ENCODE measurements at regions not wholly inside any gene's neighbourhood (a gene's known extent, or its start where the extent isn't known, plus 50 kb on each side); places are given as distances from the start of the nearest gene placed in this dataset.

- H3K36me3 ChIP-seq (ENCODE audit: control insufficient read depth in 4 of 4, insufficient read depth in 3 of 4, low read depth in 1 of 4, low read length in 3 of 4), result no peaks in the 10 kb centered on the region
- no peaks in the 10 kb centered on the region for H3K4me1 ChIP-seq (ENCODE audit: control insufficient read depth in 4 of 4, insufficient read depth in 4 of 4, low read length in 3 of 4)
- DNase-seq (ENCODE audit: low spot score), result no peak
- no peak overlapping the region for H3K9ac ChIP-seq (ENCODE audit: low read depth in 1 of 2, low read length in 2 of 2)
- no peak overlapping the region for H3K4me3 ChIP-seq (ENCODE audit: low read depth in 1 of 3, low read length in 3 of 3)
- no peak overlapping the region for H3K27ac ChIP-seq (ENCODE audit: low read depth in 1 of 2, low read length in 2 of 2)
- TF ChIP-seq RAD21 (IDR thresholded peaks at IDR 0.05), result no peak
- TF ChIP-seq YY1 (IDR thresholded peaks at IDR 0.05), result no peak
- no peak for TF ChIP-seq HNF4G (IDR thresholded peaks at IDR 0.05)
- no peak for TF ChIP-seq REST (IDR thresholded peaks at IDR 0.05)
- TF ChIP-seq MAX (IDR thresholded peaks at IDR 0.05), result no peak
- TF ChIP-seq SP1 (IDR thresholded peaks at IDR 0.05), result no peak
- TF ChIP-seq GABPA (IDR thresholded peaks at IDR 0.05 in 1 of 2, conservative IDR thresholded peaks at IDR 0.05 in 1 of 2), result no peak
- no peak for TF ChIP-seq ZBTB33 (IDR thresholded peaks at IDR 0.05)
- no peak for TF ChIP-seq TAF1 (conservative IDR thresholded peaks at IDR 0.05)
- no peak for TF ChIP-seq JUND (IDR thresholded peaks at IDR 0.05)
- H3K27me3 ChIP-seq (ENCODE audit: control insufficient read depth in 4 of 4, insufficient read depth in 4 of 4, low read length in 3 of 4), result peaks cover 0 to 2% (median 0%) of the 10 kb centered on the region in 4 donors
- peaks cover 0 to 12% (median 2%) of the 10 kb centered on the region in 4 donors for H3K9me3 ChIP-seq (ENCODE audit: control insufficient read depth in 4 of 4, low read length in 3 of 4)
These were observed 211.5 kb downstream of the NMUR2 start for GRCh38 chr5:152193391-152194107.

- no peaks in the 10 kb centered on the region for H3K27me3 ChIP-seq (ENCODE audit: control insufficient read depth in 4 of 4, insufficient read depth in 4 of 4, low read length in 3 of 4)
- DNase-seq (ENCODE audit: low spot score), result no peak
- no peak overlapping the region for H3K27ac ChIP-seq (ENCODE audit: low read depth in 1 of 2, low read length in 2 of 2)
- H3K4me3 ChIP-seq (ENCODE audit: low read depth in 1 of 3, low read length in 3 of 3), result no peak overlapping the region
- no peak overlapping the region for H3K9ac ChIP-seq (ENCODE audit: low read depth in 1 of 2, low read length in 2 of 2)
- peaks cover 0 to 15% (median 2%) of the 10 kb centered on the region in 4 donors for H3K9me3 ChIP-seq (ENCODE audit: control insufficient read depth in 4 of 4, low read length in 3 of 4)
- peaks cover 0 to 4% (median 0%) of the 10 kb centered on the region in 4 donors for H3K4me1 ChIP-seq (ENCODE audit: control insufficient read depth in 4 of 4, insufficient read depth in 4 of 4, low read length in 3 of 4)
- peak; percentile 16 for TF ChIP-seq YY1 (IDR thresholded peaks at IDR 0.05)
- peak in 1 of 2 donors; percentile 54 for TF ChIP-seq RXRA (IDR thresholded peaks at IDR 0.05)
- no peak for TF ChIP-seq RAD21 (IDR thresholded peaks at IDR 0.05)
- H3K36me3 ChIP-seq (ENCODE audit: control insufficient read depth in 4 of 4, insufficient read depth in 3 of 4, low read depth in 1 of 4, low read length in 3 of 4), result no peaks in the 10 kb centered on the region
These were observed 216.8 kb downstream of the NMUR2 start for GRCh38 chr5:152188251-152188650.

GRCh38 chr5:152187668-152188067 is 217.4 kb downstream of the NMUR2 start:
- H3K27me3 ChIP-seq (ENCODE audit: control insufficient read depth in 4 of 4, insufficient read depth in 4 of 4, low read length in 3 of 4), result no peaks in the 10 kb centered on the region
- no peaks in the 10 kb centered on the region for H3K36me3 ChIP-seq (ENCODE audit: control insufficient read depth in 4 of 4, insufficient read depth in 3 of 4, low read depth in 1 of 4, low read length in 3 of 4)
- peaks cover 0 to 11% (median under 1%) of the 10 kb centered on the region in 4 donors for H3K9me3 ChIP-seq (ENCODE audit: control insufficient read depth in 4 of 4, low read length in 3 of 4)
- H3K4me3 ChIP-seq (ENCODE audit: low read depth in 1 of 3, low read length in 3 of 3), result no peak overlapping the region
- no peak overlapping the region for H3K27ac ChIP-seq (ENCODE audit: low read depth in 1 of 2, low read length in 2 of 2)
- no peak for DNase-seq (ENCODE audit: low spot score)
- H3K9ac ChIP-seq (ENCODE audit: low read depth in 1 of 2, low read length in 2 of 2), result no peak overlapping the region
- peaks cover 0 to 4% (median 0%) of the 10 kb centered on the region in 4 donors for H3K4me1 ChIP-seq (ENCODE audit: control insufficient read depth in 4 of 4, insufficient read depth in 4 of 4, low read length in 3 of 4)
- TF ChIP-seq YY1 (IDR thresholded peaks at IDR 0.05), result no peak
- TF ChIP-seq EGR1 (IDR thresholded peaks at IDR 0.05; ENCODE audit: low read depth in 2 of 2), result no peak
- TF ChIP-seq RXRA (IDR thresholded peaks at IDR 0.05), result no peak
- no peak for TF ChIP-seq TAF1 (conservative IDR thresholded peaks at IDR 0.05)
- TF ChIP-seq MAX (IDR thresholded peaks at IDR 0.05), result no peak
- TF ChIP-seq HNF4A (conservative IDR thresholded peaks at IDR 0.05), result no peak
- no peak for TF ChIP-seq NR2F2 (IDR thresholded peaks at IDR 0.05)
- no peak for TF ChIP-seq SP1 (IDR thresholded peaks at IDR 0.05)
- TF ChIP-seq CTCF (IDR thresholded peaks at IDR 0.05; ENCODE audit: low read depth, low read length, missing input control), result no peak
- no peak for TF ChIP-seq FOXA1 (IDR thresholded peaks at IDR 0.05)
- TF ChIP-seq GABPA (IDR thresholded peaks at IDR 0.05 in 1 of 2, conservative IDR thresholded peaks at IDR 0.05 in 1 of 2), result no peak
- TF ChIP-seq ATF3 (IDR thresholded peaks at IDR 0.05), result no peak
- TF ChIP-seq ZBTB33 (IDR thresholded peaks at IDR 0.05), result no peak

Measured in liver (tissue), 7 donors.